ENCODE measurements at regions not wholly inside any gene's neighbourhood (a gene's known extent, or its start where the extent isn't known, plus 50 kb on each side); places are given as distances from the start of the nearest gene placed in this dataset.

- DNase-seq: no peak
Measured at GRCh38 chr15:94001255-94001801, 230.0 kb upstream of the MCTP2 start.

- no peak for DNase-seq
Measured at GRCh38 chr15:94000606-94001005, 230.8 kb upstream of the MCTP2 start.

DNA sequence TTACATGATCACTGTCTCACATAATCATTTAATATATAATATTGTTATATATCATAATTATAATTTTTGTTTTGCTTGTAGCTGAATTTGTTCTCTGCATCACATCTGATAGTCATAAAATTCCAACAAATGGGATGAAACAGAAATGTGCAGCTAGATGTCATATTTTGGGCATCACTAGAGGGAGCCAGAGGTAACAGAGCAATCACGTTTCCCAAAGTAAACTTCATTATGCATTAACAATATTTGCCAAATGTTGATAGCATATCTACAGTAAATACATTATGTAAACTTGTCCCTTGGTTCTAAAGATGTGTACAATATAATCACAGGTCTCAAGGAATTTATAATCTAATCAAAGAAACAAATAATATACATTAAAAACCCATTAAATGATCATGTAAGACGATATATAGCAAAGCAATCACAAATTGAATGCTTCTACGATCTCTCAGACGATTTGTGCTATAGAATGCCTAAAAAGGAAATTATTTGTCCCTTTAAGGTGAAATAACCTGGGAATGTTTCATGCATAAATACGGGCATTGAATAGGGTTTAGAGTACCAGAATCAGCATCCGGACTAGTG, 234.2 kb upstream of the MCTP2 start:
- DNase-seq: no peak

DNA sequence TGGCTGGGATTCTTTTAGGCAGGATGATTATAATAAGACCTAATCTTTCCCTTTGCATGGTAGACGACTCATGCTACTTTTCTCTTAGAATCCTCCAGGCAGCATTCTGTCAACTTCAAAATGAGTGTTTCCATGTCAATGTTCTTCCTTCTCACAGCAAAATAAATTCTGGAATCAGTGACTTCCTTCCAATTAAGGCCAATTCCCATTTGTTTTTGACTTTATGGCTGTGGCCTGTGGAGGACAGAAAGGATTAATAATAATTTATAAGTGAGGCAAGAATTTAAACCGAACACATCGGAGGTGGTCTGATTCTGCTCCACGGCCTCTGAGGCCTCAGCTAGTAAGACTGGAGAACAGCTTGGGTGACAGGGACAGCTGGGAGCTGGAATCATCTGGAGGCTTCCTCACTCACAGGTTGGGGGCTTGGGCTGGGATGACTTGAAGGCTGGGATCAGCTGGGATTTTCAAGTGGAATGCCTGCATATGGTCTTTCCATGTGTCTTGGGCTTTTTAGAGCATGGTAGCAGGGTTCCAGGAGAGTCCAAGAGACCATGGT, 241.8 kb upstream of the MCTP2 start:
- DNase-seq: no peak

- no peak for DNase-seq
Measured at GRCh38 chr15:93987068-93987467, 244.3 kb upstream of the MCTP2 start.

DNA sequence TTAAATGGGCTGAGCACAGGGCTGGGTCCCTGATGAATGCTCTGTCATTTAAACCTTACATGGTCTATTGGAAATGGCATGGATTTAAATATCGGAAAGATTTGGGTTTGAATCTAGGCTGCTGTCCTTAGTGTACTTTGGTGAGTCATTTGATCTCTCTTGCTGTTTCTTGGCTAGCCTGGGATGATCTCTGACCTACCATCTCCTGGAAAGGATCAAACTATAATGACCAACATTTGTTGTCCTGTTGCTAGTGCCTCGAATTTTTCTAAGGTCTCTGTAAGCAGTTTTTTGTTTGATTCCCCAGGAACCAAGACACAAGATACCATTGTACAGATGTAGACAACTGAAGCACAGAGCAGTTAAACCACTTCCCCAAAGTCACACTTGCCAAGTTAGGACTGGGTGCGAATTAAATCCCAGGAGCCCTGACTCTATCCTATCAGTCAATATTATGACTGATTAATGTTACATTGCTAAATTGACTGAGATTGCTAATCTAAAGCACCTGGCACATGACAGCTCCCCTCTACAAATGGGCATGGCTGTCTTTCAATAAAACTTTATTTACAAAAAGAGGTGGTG, 244.9 kb upstream of the MCTP2 start:
- DNase-seq: no peak

GRCh38 chr15:93985925-93986324, 245.4 kb upstream of the MCTP2 start:
- DNase-seq: no peak

DNA sequence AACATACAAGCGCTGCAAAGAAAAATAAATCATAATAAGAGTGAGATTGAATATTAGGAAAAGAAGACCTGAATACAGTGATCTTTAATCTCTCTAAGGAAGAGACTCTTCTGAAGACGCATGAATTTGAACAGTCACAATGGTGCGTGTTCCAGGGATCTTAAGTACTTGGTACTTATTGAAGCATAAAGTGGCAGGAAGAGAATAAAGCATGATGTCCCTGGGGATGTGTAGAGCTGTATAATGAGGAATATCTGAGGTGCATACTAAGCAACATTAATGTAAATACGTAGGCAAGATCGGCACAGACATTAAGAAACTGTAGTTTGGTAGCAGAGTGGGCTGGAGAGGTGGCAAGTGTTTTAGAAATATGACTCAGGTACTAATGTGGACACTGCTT, 246.2 kb upstream of the MCTP2 start:
- no peak for DNase-seq

- DNase-seq: no peak
Measured at GRCh38 chr15:93983526-93983925, 247.8 kb upstream of the MCTP2 start.

GRCh38 chr15:93982226-93982727, 249.1 kb upstream of the MCTP2 start:
- DNase-seq: no peak

GRCh38 chr15:93981706-93982105, 249.7 kb upstream of the MCTP2 start:
- no peak for DNase-seq

- DNase-seq: no peak
Measured at GRCh38 chr15:93980261-93980911, 251.0 kb upstream of the MCTP2 start.

- no peak for DNase-seq
Measured at GRCh38 chr15:93974804-93975481, 256.4 kb upstream of the MCTP2 start.

- DNase-seq: no peak
Measured at GRCh38 chr15:93973287-93973686, 258.1 kb upstream of the MCTP2 start.

DNA sequence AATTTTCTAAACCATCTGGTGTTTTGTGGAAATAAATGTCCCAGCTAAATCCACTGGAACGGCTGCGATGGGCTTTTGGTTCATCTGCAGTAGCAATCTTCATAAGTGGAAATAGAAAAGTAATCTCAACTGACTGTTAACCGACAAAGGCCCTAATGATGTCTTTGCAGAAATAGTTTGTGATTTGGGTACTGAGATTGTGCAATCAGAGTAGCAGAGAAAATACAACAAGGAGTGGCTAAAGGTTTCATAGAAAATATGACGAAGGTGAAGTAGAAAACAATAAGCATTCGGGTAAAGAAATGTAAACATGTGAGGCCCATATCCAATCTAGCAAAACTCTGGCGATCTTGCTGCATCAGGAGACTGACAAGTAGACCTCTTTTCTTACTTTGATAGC, 262.6 kb upstream of the MCTP2 start:
- DNase-seq: no peak

DNA sequence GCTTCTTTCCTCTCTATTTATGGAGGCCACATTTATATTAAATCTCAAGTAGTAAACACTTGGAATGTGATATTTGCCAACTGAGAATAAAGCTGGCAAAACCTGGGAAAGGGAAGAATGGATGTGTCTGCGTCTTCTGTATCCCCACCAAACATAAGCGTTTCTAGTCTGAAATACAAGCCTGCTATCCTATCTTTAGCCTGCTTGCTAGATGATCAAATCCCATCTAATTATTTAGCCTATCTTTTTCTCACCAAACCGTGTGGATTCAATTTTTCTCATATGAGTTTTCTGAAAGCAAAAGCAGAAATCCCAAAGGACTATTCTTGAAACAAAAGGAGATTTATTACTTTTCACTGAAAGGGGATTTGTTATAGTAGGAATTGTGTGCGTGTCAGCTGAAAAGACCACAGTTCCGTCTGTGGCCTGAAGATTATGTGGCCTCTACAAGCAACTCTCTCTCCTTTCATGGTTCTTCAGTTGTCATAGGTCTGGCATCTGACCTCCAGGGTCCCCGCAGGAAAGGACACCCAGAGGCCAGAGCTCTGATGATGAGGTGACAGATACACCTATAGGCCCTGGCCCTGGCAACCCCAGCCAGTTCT, 266.0 kb upstream of the MCTP2 start:
- no peak for DNase-seq

- DNase-seq: no peak
Measured at GRCh38 chr15:93954985-93955571, 276.3 kb upstream of the MCTP2 start.

DNA sequence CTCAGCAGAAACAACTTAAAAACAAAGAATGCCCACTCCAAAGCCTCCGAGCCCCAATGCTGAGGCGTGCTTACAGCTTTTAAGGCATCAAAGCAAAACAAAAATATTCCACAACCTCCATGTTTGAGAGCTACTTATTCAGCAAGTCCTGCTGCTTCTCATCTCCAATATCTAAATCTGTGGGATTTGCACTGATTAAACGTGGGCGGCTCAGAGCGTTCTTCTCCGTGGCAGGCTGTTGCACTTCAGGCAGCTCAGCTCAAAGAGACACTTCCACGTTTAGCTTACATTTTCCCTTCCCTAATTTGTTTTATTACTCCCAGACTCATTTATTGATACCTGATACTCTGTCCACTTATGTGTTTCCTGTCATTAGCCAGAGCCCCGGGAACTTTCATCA, 282.6 kb upstream of the MCTP2 start:
- DNase-seq: no peak

DNA sequence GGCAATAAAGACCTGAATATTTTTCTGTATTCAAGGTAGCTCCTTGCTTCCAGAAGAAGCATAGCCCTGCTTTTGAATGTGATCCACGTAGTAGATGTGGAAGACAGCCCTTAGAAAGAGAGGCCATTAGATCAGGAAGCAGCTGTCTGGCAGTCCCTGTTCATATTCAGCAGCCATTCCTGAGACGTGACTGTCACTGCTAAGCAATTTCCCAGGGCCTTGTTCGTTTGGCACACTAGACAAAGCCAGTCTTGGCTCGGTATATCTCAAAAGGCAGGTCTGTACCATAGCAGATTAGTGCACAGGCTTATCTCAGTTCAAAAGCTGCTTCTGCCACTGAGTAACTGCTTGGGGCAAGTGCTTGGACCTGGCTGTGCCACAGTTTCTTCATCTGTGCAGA, 287.8 kb upstream of the MCTP2 start:
- DNase-seq: no peak

DNA sequence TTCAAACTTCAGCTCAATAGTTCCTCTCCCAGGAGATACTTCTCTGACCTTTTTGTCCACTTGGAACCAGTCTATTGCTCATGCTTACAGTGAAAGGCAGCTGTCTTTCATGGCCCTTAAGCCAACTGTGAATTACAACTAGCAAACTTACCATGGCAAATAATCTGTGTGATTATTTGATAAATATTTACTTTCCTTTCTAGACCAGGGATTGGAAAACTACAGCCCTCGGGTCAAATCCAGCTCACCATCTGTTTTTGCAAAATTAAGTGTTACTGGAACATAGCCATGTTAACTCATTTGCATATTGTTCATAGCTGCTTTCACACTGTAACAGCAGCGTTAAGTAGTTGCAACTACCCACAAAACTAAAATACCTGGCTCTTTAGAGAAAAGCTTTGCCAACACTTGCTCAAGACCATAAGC, 289.1 kb upstream of the MCTP2 start:
- DNase-seq: no peak

DNA sequence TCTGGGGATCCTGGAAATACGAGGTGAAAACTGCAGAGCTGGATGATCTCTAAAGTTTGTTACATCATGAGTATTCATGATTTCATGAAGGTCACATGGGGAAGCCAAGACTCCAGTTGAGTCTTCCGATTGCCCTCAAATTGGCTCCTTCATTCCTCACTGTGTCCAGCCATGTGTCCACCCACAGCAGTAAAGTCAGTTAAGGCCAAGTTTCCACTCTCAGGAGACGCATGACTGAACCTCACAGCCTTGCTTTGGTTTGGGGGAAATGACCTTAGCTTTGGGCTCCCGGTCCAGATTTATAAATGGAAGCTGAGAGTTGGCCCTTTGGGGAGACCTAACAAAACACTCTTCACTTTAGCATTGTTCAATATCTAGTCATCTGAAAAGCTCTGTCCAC, 289.7 kb upstream of the MCTP2 start:
- no peak for DNase-seq

GRCh38 chr15:93940226-93940625, 291.1 kb upstream of the MCTP2 start:
- DNase-seq: no peak

Data from GOT3 (cell line).